ENCODE measurements at regions not wholly inside any gene's neighbourhood (a gene's known extent, or its start where the extent isn't known, plus 50 kb on each side); places are given as distances from the start of the nearest gene placed in this dataset.
A peak's percentile ranks its signal among the peaks of the same experiment; 100 is the strongest.

- ChIA-PET POLR2A (no interaction called here), CTCF (no interaction called here), RAD21 (ENCODE audit: low non-redundant PET in 1 of 2, low total read pairs in 2 of 2, uncharacterized antibody in 2 of 2, unreplicated experiment in 2 of 2) (no interaction called here)
- H2AFZ ChIP-seq (ENCODE audit: low read depth, low read length, poor library complexity, severe bottlenecking) = no peak overlapping the region
- H3K36me3 ChIP-seq (ENCODE audit: control insufficient read depth in 1 of 2, insufficient read depth in 2 of 2, low read length in 2 of 2) = no peaks in the 10 kb centered on the region
- no peaks in the 10 kb centered on the region for H3K9me2 ChIP-seq (ENCODE audit: insufficient read depth)
- H3K79me2 ChIP-seq (ENCODE audit: insufficient read depth, low read length) = no peaks in the 10 kb centered on the region
- DNase-seq (ENCODE audit: low read depth, low spot score) = no peak
- H3K4me1 ChIP-seq (ENCODE audit: control insufficient read depth in 1 of 2, insufficient read depth in 2 of 2, low read length in 2 of 2) = peaks cover 0 to 3% of the 10 kb centered on the region in 2 experiments; a peak in 1 of 4 replicates
- TF ChIP-seq ZNF274 (IDR thresholded peaks at IDR 0.05; ENCODE audit: low read depth, low read length) (no peak), EZH2 (IDR thresholded peaks at IDR 0.05) (no peak), JUND (IDR thresholded peaks at IDR 0.05) (no peak), MAX (IDR thresholded peaks at IDR 0.05) (no peak), ATF3 (IDR thresholded peaks at IDR 0.05) (no peak), CEBPB (IDR thresholded peaks at IDR 0.05; ENCODE audit: low read depth) (no peak), SRF (IDR thresholded peaks at IDR 0.05; ENCODE audit: low read depth) (no peak)
- no peak overlapping the region for H3K27ac ChIP-seq (ENCODE audit: low read depth, low read length)
- H4K20me1 ChIP-seq (ENCODE audit: insufficient read depth) = no peaks in the 10 kb centered on the region
- H3K4me2 ChIP-seq (ENCODE audit: low read length) = no peak overlapping the region
- H3K4me3 ChIP-seq (replicated peaks in 1 of 2; ENCODE audit: low read depth in 1 of 2, low read length in 2 of 2) = no peak overlapping the region
- no TSS peak for BruUV-seq (replicated peaks)
- H3K9ac ChIP-seq (ENCODE audit: low read length) = no peak overlapping the region
- no peaks in the 10 kb centered on the region for H3K9me3 ChIP-seq (ENCODE audit: control insufficient read depth in 1 of 2, insufficient read depth in 1 of 2, low read depth in 1 of 2, low read length in 2 of 2)
- H3K27me3 ChIP-seq (ENCODE audit: insufficient read depth, low read length) = no peaks in the 10 kb centered on the region; the same call in 1 of the 2 replicates
- intact Hi-C loops (cut with micrococcal nuclease) = no loop called here
- peak; percentile 81 for ATAC-seq
These were observed 95.6 kb upstream of the CDYL2 start for GRCh38 chr16:80899809-80900592.

- Histone ChIP-seq H3K27ac (ENCODE audit: low read depth, low read length) (no peak overlapping the region), H3K4me1 (ENCODE audit: control insufficient read depth in 1 of 2, insufficient read depth in 2 of 2, low read length in 2 of 2) (peaks cover 0 to 3% of the 10 kb centered on the region in 2 experiments; a peak in 1 of 4 replicates), H3K79me2 (ENCODE audit: insufficient read depth, low read length) (no peaks in the 10 kb centered on the region), H2AFZ (ENCODE audit: low read depth, low read length, poor library complexity, severe bottlenecking) (no peak overlapping the region), H3K9ac (ENCODE audit: low read length) (no peak overlapping the region), H3K9me2 (ENCODE audit: insufficient read depth) (no peaks in the 10 kb centered on the region), H4K20me1 (ENCODE audit: insufficient read depth) (no peaks in the 10 kb centered on the region), H3K27me3 (ENCODE audit: insufficient read depth, low read length) (peaks cover 5% of the 10 kb centered on the region), H3K9me3 (ENCODE audit: control insufficient read depth in 1 of 2, insufficient read depth in 1 of 2, low read depth in 1 of 2, low read length in 2 of 2) (no peaks in the 10 kb centered on the region), H3K4me3 (replicated peaks in 1 of 2; ENCODE audit: low read depth in 1 of 2, low read length in 2 of 2) (no peak overlapping the region), H3K36me3 (ENCODE audit: control insufficient read depth in 1 of 2, insufficient read depth in 2 of 2, low read length in 2 of 2) (no peaks in the 10 kb centered on the region), H3K4me2 (ENCODE audit: low read length) (no peak overlapping the region)
- no peak for ATAC-seq
- no TSS peak for BruUV-seq (replicated peaks)
- CTCF ChIA-PET = no interaction called here
- RAD21 ChIA-PET (ENCODE audit: low non-redundant PET in 1 of 2, low total read pairs in 2 of 2, uncharacterized antibody in 2 of 2, unreplicated experiment in 2 of 2) = no interaction called here
- intact Hi-C loops (cut with micrococcal nuclease) = no loop called here
- POLR2A ChIA-PET = no interaction called here
- DNase-seq (ENCODE audit: low read depth, low spot score) = no peak
- TF ChIP-seq POLR2A (IDR thresholded peaks at IDR 0.05; ENCODE audit: borderline replicate concordance, extremely low read depth, insufficient read depth, insufficient read length) (no peak), REST (IDR thresholded peaks at IDR 0.05; ENCODE audit: low read depth) (no peak), SRF (IDR thresholded peaks at IDR 0.05; ENCODE audit: low read depth) (no peak), SP1 (IDR thresholded peaks at IDR 0.05; ENCODE audit: low read depth) (no peak), EZH2 (IDR thresholded peaks at IDR 0.05) (no peak), ZBTB33 (IDR thresholded peaks at IDR 0.05; ENCODE audit: extremely low read depth, insufficient replicate concordance, low read length) (no peak), SIN3A (IDR thresholded peaks at IDR 0.05; ENCODE audit: low read depth) (no peak), JUND (IDR thresholded peaks at IDR 0.05) (no peak), TCF7L2 (IDR thresholded peaks at IDR 0.05; ENCODE audit: borderline replicate concordance, extremely low read depth, insufficient read depth, insufficient read length) (no peak), YY1 (IDR thresholded peaks at IDR 0.05; ENCODE audit: extremely low read depth, insufficient replicate concordance, low read depth, low read length) (no peak)
These were observed 92.4 kb upstream of the CDYL2 start for GRCh38 chr16:80896776-80897175.

All from HCT116 (cell line).